Neural progenitor cell (in vitro differentiated cells): ENCODE measurements at regions not wholly inside any gene's neighbourhood (a gene's known extent, or its start where the extent isn't known, plus 50 kb on each side); places are given as distances from the start of the nearest gene placed in this dataset.

Experiments used
- CTCF ChIP-seq: fragments of 200-600 bp; sonication (generic); IDR thresholded peaks from 2 replicates; pipeline ENCODE4 v1.5.1; 2017; ENCODE audit warnings: antibody characterized with exemption, mild to moderate bottlenecking
- EZH2 ChIP-seq: fragments of 200-600 bp; sonication (generic); IDR thresholded peaks from 2 replicates; pipeline ENCODE4 v1.6.1; 2017; ENCODE audit warnings: antibody characterized with exemption, mild to moderate bottlenecking, moderate library complexity
- EZH2phosphoT487 ChIP-seq: fragments of 200-600 bp; sonication (generic); IDR thresholded peaks from 2 replicates; pipeline ENCODE4 v1.6.1; 2017; ENCODE audit warnings: antibody characterized with exemption

GRCh38 chr3:83218383-83219200, 1457.1 kb upstream of the GBE1 start:
- TF ChIP-seq CTCF = no peak
- TF ChIP-seq EZH2 = no peak
- TF ChIP-seq EZH2phosphoT487 = no peak
